ENCODE measurements at regions not wholly inside any gene's neighbourhood (a gene's known extent, or its start where the extent isn't known, plus 50 kb on each side); places are given as distances from the start of the nearest gene placed in this dataset.

- peak; percentile 28 for DNase-seq
- intact Hi-C loops (cut with DNase I) = no loop called here
Measured at GRCh38 chr13:76225815-76226489, 589.8 kb downstream of the LMO7 start.

GRCh38 chr13:76223999-76224398 is 587.9 kb downstream of the LMO7 start:
- DNase-seq = no peak
- intact Hi-C loops (cut with DNase I) = no loop called here
- no peak for ATAC-seq

More at GRCh38 chr13:76225815-76226489, 589.8 kb downstream of the LMO7 start:
- peak; percentile 76 to 94 for ATAC-seq

- ATAC-seq (no peak), DNase-seq (no peak)
- intact Hi-C loops (cut with DNase I) = no loop called here
Measured at GRCh38 chr13:76223565-76223964, 587.4 kb downstream of the LMO7 start.

GRCh38 chr13:76222511-76222910 is 586.4 kb downstream of the LMO7 start:
- DNase-seq (no peak), ATAC-seq (no peak)
- intact Hi-C loops (cut with DNase I) = no loop called here

GRCh38 chr13:76216729-76217128 is 580.6 kb downstream of the LMO7 start:
- intact Hi-C loops (cut with DNase I) = no loop called here
- DNase-seq (no peak), ATAC-seq (no peak)

GRCh38 chr13:76214001-76214400 is 577.9 kb downstream of the LMO7 start:
- DNase-seq (no peak), ATAC-seq (no peak)
- intact Hi-C loops (cut with DNase I) = no loop called here

- DNase-seq = no peak
- ATAC-seq = no peak
- intact Hi-C loops (cut with DNase I) = no loop called here
Measured at GRCh38 chr13:76213423-76213904, 577.3 kb downstream of the LMO7 start.

- DNase-seq = peak; percentile 68
- intact Hi-C loops (cut with DNase I) = no loop called here
- peak; percentile 57 to 77 for ATAC-seq
Measured at GRCh38 chr13:76210262-76210661, 574.1 kb downstream of the LMO7 start.

- no peak for ATAC-seq
- intact Hi-C loops (cut with DNase I) = no loop called here
Measured at GRCh38 chr13:76198568-76199163, 562.5 kb downstream of the LMO7 start.

GRCh38 chr13:76189882-76190519 is 553.9 kb downstream of the LMO7 start:
- intact Hi-C loops (cut with DNase I) = no loop called here
- DNase-seq (no peak), ATAC-seq (no peak)

More at GRCh38 chr13:76198568-76199163, 562.5 kb downstream of the LMO7 start:
- no peak for DNase-seq

- intact Hi-C loops (cut with DNase I) = no loop called here
- ATAC-seq (no peak), DNase-seq (no peak)
Measured at GRCh38 chr13:76175961-76176725, 540.0 kb downstream of the LMO7 start.

- ATAC-seq (no peak), DNase-seq (no peak)
- intact Hi-C loops (cut with DNase I) = no loop called here
Measured at GRCh38 chr13:76168661-76169060, 532.5 kb downstream of the LMO7 start.

- DNase-seq (no peak), ATAC-seq (no peak)
- intact Hi-C loops (cut with DNase I) = no loop called here
Measured at GRCh38 chr13:76164290-76164689, 528.2 kb downstream of the LMO7 start.

- intact Hi-C loops (cut with DNase I) = no loop called here
- no peak for ATAC-seq
- no peak for DNase-seq
Measured at GRCh38 chr13:76163761-76164160, 527.6 kb downstream of the LMO7 start.

GRCh38 chr13:76160961-76161925 is 525.1 kb downstream of the LMO7 start:
- ATAC-seq (peak; percentile 68 to 87), DNase-seq (no peak)
- intact Hi-C loops (cut with DNase I) = no loop called here

GRCh38 chr13:76160506-76160905 is 524.4 kb downstream of the LMO7 start:
- intact Hi-C loops (cut with DNase I) = no loop called here
- DNase-seq (no peak), ATAC-seq (no peak)

GRCh38 chr13:76157926-76158325 is 521.8 kb downstream of the LMO7 start:
- no peak for ATAC-seq
- no peak for DNase-seq
- intact Hi-C loops (cut with DNase I) = no loop called here

GRCh38 chr13:76153239-76153638 is 517.1 kb downstream of the LMO7 start:
- ATAC-seq (no peak), DNase-seq (no peak)
- intact Hi-C loops (cut with DNase I) = no loop called here

- DNase-seq (no peak), ATAC-seq (peak in 1 of 2 donors; percentile 80)
- intact Hi-C loops (cut with DNase I) = no loop called here
Measured at GRCh38 chr13:76148926-76149325, 512.8 kb downstream of the LMO7 start.

Data from left cardiac atrium (tissue), 4 donors.